Fibroblast of lung (primary cell): ENCODE measurements at regions not wholly inside any gene's neighbourhood (a gene's known extent, or its start where the extent isn't known, plus 50 kb on each side); places are given as distances from the start of the nearest gene placed in this dataset.
A peak's percentile ranks its signal among the peaks of the same experiment; 100 is the strongest.

Source experiments
- DNase-seq, 2 donors: peaks; one replicate each; pipeline versions ENCODE4 v3.0.0 to v3.0.0-alpha.2; 2010; ENCODE audit warnings: low read depth in 2 of 2
- H2AFZ ChIP-seq: 2 replicates; pipeline ENCODE4 v1.5.1; 2012; ENCODE audit warnings: low read length, control low read depth, inconsistent platforms
- H3K27ac ChIP-seq: 2 replicates; pipeline ENCODE4 v1.5.1; 2011; ENCODE audit warnings: low read length, control low read depth; ENCODE audit not compliant: insufficient read depth
- H3K27me3 ChIP-seq: 2 replicates; pipeline ENCODE4 v1.5.1; 2011; ENCODE audit warnings: mild to moderate bottlenecking, low read length; ENCODE audit not compliant: control insufficient read depth, insufficient read depth
- H3K36me3 ChIP-seq: 2 replicates; pipeline ENCODE4 v1.5.1; 2011; ENCODE audit warnings: low read length; ENCODE audit not compliant: control insufficient read depth, insufficient read depth
- H3K4me1 ChIP-seq: 2 replicates; pipeline ENCODE4 v1.5.1; 2011; ENCODE audit warnings: low read length; ENCODE audit not compliant: control insufficient read depth, insufficient read depth; ENCODE audit errors: extremely low read depth
- H3K4me2 ChIP-seq: 2 replicates; pipeline ENCODE4 v1.5.1; 2011; ENCODE audit warnings: low read length, control low read depth; ENCODE audit not compliant: insufficient read depth; ENCODE audit errors: extremely low read depth
- H3K4me3 ChIP-seq, 4 experiments: fragments of 200-600 bp in 1 of 4; sonication (generic) in 1 of 4; replicated peaks in 1 of 4; 2 replicates each; pipeline ENCODE4 v1.5.1; 2011 to 2016; ENCODE audit warnings: low read length in 4 of 4, low read depth in 3 of 4, mild to moderate bottlenecking in 3 of 4, control low read depth in 2 of 4, inconsistent platforms in 1 of 4, mixed read lengths in 1 of 4; ENCODE audit not compliant: insufficient read depth in 1 of 4; ENCODE audit errors: control extremely low read depth in 1 of 4
- H3K79me2 ChIP-seq: 2 replicates; pipeline ENCODE4 v1.5.1; 2012; ENCODE audit warnings: mild to moderate bottlenecking, low read length, inconsistent platforms; ENCODE audit not compliant: control insufficient read depth, insufficient read depth
- H3K9ac ChIP-seq: 2 replicates; pipeline ENCODE4 v1.5.1; 2011; ENCODE audit warnings: mild to moderate bottlenecking, low read length, control low read depth; ENCODE audit not compliant: insufficient read depth
- H3K9me3 ChIP-seq: 2 replicates; pipeline ENCODE4 v1.5.1; 2012; ENCODE audit warnings: low read depth, low read length; ENCODE audit not compliant: control insufficient read depth, insufficient read depth
- H4K20me1 ChIP-seq: 2 replicates; pipeline ENCODE4 v1.5.1; 2011; ENCODE audit warnings: low read length; ENCODE audit not compliant: control insufficient read depth, insufficient read depth; ENCODE audit errors: extremely low read depth
- CTCF ChIP-seq, 2 donors: IDR thresholded peaks in 1 of 2; conservative IDR thresholded peaks in 1 of 2; 1 replicate in 1 of 2; 2 replicates in 1 of 2; pipeline ENCODE4 v1.5.1; 2011 to 2012; ENCODE audit warnings: low read length in 2 of 2, control low read depth in 1 of 2, inconsistent platforms in 1 of 2, low read depth in 1 of 2, mild to moderate bottlenecking in 1 of 2
- EZH2 ChIP-seq: IDR thresholded peaks from 2 replicates; pipeline ENCODE4 v1.5.1; 2012; ENCODE audit warnings: low read length, control low read depth, mild to moderate bottlenecking; ENCODE audit errors: missing control alignments

DNA sequence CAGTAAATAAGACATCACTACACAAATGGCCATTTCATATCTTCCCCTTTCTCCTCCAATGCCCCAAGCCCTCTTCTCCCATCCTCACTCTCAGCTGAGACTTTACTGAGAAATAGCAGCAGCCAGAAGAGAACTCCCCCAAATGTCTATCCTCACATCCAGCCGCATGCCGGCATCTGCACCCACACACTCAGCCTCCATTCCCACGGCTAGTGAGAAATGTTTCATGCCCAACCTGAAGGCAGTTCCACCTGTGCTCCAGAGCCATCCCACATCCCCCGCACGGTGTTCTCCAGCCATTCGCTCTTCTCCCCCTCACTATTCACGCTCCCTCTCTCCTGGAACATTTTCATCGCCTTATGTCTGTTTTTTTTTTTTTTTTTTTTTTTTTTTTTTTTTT, 208.7 kb upstream of the DIO3 start:
- no peak overlapping the region for H3K9ac ChIP-seq
- no peak for DNase-seq
- no peaks in the 10 kb centered on the region for H3K36me3 ChIP-seq
- H3K27ac ChIP-seq = no peak overlapping the region
- no peak overlapping the region for H3K4me2 ChIP-seq
- H2AFZ ChIP-seq = no peak overlapping the region
- no peaks in the 10 kb centered on the region for H3K9me3 ChIP-seq
- H4K20me1 ChIP-seq = no peaks in the 10 kb centered on the region
- no peaks in the 10 kb centered on the region for H3K4me1 ChIP-seq
- no peaks in the 10 kb centered on the region for H3K79me2 ChIP-seq
- no peak overlapping the region for H3K4me3 ChIP-seq
- TF ChIP-seq CTCF (conservative IDR thresholded peaks at IDR 0.05 in 1 of 2, IDR thresholded peaks at IDR 0.05 in 1 of 2; ENCODE audit: low read depth in 1 of 2, low read length in 2 of 2) (no peak), EZH2 (no peak)
- H3K27me3 ChIP-seq = no peaks in the 10 kb centered on the region

- no peak overlapping the region for H3K9ac ChIP-seq
- H3K4me2 ChIP-seq = no peak overlapping the region
- H3K36me3 ChIP-seq = no peaks in the 10 kb centered on the region
- TF ChIP-seq EZH2 = no peak
- TF ChIP-seq CTCF (conservative IDR thresholded peaks at IDR 0.05 in 1 of 2, IDR thresholded peaks at IDR 0.05 in 1 of 2; ENCODE audit: low read depth in 1 of 2, low read length in 2 of 2) = no peak
- H2AFZ ChIP-seq = no peak overlapping the region
- no peaks in the 10 kb centered on the region for H4K20me1 ChIP-seq
- no peak overlapping the region for H3K27ac ChIP-seq
- no peak for DNase-seq
- H3K27me3 ChIP-seq = no peaks in the 10 kb centered on the region
- no peak overlapping the region for H3K4me3 ChIP-seq
- H3K9me3 ChIP-seq = no peaks in the 10 kb centered on the region
- H3K4me1 ChIP-seq = no peaks in the 10 kb centered on the region
- H3K79me2 ChIP-seq = no peaks in the 10 kb centered on the region
These were observed 207.9 kb upstream of the DIO3 start for GRCh38 chr14:101353422-101353821.

DNA sequence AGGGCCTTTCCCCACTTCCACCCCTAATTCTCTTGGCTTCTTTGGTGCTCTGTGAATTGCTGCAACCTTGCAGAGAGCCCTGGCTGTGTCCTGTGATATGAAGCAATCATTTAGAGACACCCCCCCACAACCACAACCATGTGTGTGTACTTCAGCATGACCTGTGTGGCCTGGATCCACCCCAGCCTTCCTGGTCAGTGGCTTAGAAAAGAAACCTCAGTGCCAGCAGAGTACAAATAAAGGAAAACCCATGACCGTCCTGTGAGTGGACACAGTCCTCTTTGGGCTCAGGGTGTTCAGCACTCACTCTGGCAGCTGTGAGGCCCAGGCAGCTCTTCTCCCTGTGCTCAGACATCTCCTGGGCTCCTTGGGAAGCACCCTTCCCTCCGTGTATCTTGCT, 206.6 kb upstream of the DIO3 start:
- Histone ChIP-seq H3K4me3 (no peak overlapping the region), H4K20me1 (no peaks in the 10 kb centered on the region), H3K9me3 (no peaks in the 10 kb centered on the region), H3K4me1 (no peaks in the 10 kb centered on the region), H2AFZ (no peak overlapping the region), H3K27me3 (no peaks in the 10 kb centered on the region), H3K79me2 (no peaks in the 10 kb centered on the region), H3K9ac (no peak overlapping the region), H3K4me2 (no peak overlapping the region), H3K27ac (no peak overlapping the region), H3K36me3 (no peaks in the 10 kb centered on the region)
- DNase-seq = peak in 1 of 2 donors; percentile 29
- no peak for TF ChIP-seq CTCF (conservative IDR thresholded peaks at IDR 0.05 in 1 of 2, IDR thresholded peaks at IDR 0.05 in 1 of 2; ENCODE audit: low read depth in 1 of 2, low read length in 2 of 2)
- no peak for TF ChIP-seq EZH2
